ENCODE measurements at regions not wholly inside any gene's neighbourhood (a gene's known extent, or its start where the extent isn't known, plus 50 kb on each side); places are given as distances from the start of the nearest gene placed in this dataset.

- POLR2A ChIA-PET = no interaction called here
- Histone ChIP-seq H3K79me2 (ENCODE audit: insufficient read depth, low read depth, low read length) (no peaks in the 10 kb centered on the region), H3K27ac (ENCODE audit: low read depth, low read length, poor library complexity, severe bottlenecking) (no peak overlapping the region), H3K4me2 (ENCODE audit: low read length) (no peak overlapping the region), H2AFZ (ENCODE audit: low read length) (no peak overlapping the region), H4K20me1 (ENCODE audit: insufficient read depth, low read length) (no peaks in the 10 kb centered on the region), H3K4me1 (ENCODE audit: insufficient read depth, low read length, poor library complexity, severe bottlenecking) (no peaks in the 10 kb centered on the region), H3K9me3 (ENCODE audit: low read length) (no peaks in the 10 kb centered on the region), H3K4me3 (ENCODE audit: low read depth, low read length, poor library complexity, severe bottlenecking) (no peak overlapping the region), H3K9me2 (ENCODE audit: insufficient read depth, low read length) (no peaks in the 10 kb centered on the region), H3K36me3 (ENCODE audit: insufficient read depth, low read length) (no peaks in the 10 kb centered on the region)
- intact Hi-C loops (cut with micrococcal nuclease; ENCODE audit: unreplicated experiment) = no loop called here
- TF ChIP-seq CTCF (conservative IDR thresholded peaks at IDR 0.05; ENCODE audit: low read length) (no peak), EZH2phosphoT487 (IDR thresholded peaks at IDR 0.05; ENCODE audit: borderline replicate concordance, low read depth, low read length) (no peak)
- CTCF ChIA-PET (ENCODE audit: unreplicated experiment) = no interaction called here
- no peak for DNase-seq (ENCODE audit: low spot score)
- BruUV-seq (replicated peaks) = no TSS peak
These were observed 174.0 kb upstream of the TPK1 start for GRCh38 chr7:145009876-145010275.

- no TSS peak for BruUV-seq (replicated peaks)
- Histone ChIP-seq H3K27ac (ENCODE audit: low read depth, low read length, poor library complexity, severe bottlenecking) (no peak overlapping the region), H3K36me3 (ENCODE audit: insufficient read depth, low read length) (no peaks in the 10 kb centered on the region), H3K4me2 (ENCODE audit: low read length) (no peak overlapping the region), H4K20me1 (ENCODE audit: insufficient read depth, low read length) (no peaks in the 10 kb centered on the region), H2AFZ (ENCODE audit: low read length) (no peak overlapping the region), H3K9me2 (ENCODE audit: insufficient read depth, low read length) (no peaks in the 10 kb centered on the region), H3K79me2 (ENCODE audit: insufficient read depth, low read depth, low read length) (no peaks in the 10 kb centered on the region), H3K9me3 (ENCODE audit: low read length) (no peaks in the 10 kb centered on the region), H3K4me3 (ENCODE audit: low read depth, low read length, poor library complexity, severe bottlenecking) (no peak overlapping the region), H3K4me1 (ENCODE audit: insufficient read depth, low read length, poor library complexity, severe bottlenecking) (no peaks in the 10 kb centered on the region)
- CTCF ChIA-PET (ENCODE audit: unreplicated experiment) = no interaction called here
- intact Hi-C loops (cut with micrococcal nuclease; ENCODE audit: unreplicated experiment) = no loop called here
- POLR2A ChIA-PET = no interaction called here
- DNase-seq (ENCODE audit: low spot score) = no peak
- TF ChIP-seq CTCF (conservative IDR thresholded peaks at IDR 0.05; ENCODE audit: low read length) (no peak), EZH2phosphoT487 (IDR thresholded peaks at IDR 0.05; ENCODE audit: borderline replicate concordance, low read depth, low read length) (no peak)
These were observed 169.7 kb upstream of the TPK1 start for GRCh38 chr7:145005601-145006000.

GRCh38 chr7:144997512-144997911 lies 161.7 kb upstream of the TPK1 start:
- no TSS peak for BruUV-seq (replicated peaks)
- Histone ChIP-seq H3K9me3 (ENCODE audit: low read length) (no peaks in the 10 kb centered on the region), H2AFZ (ENCODE audit: low read length) (no peak overlapping the region), H4K20me1 (ENCODE audit: insufficient read depth, low read length) (no peaks in the 10 kb centered on the region), H3K79me2 (ENCODE audit: insufficient read depth, low read depth, low read length) (no peaks in the 10 kb centered on the region), H3K27ac (ENCODE audit: low read depth, low read length, poor library complexity, severe bottlenecking) (no peak overlapping the region), H3K36me3 (ENCODE audit: insufficient read depth, low read length) (no peaks in the 10 kb centered on the region), H3K4me1 (ENCODE audit: insufficient read depth, low read length, poor library complexity, severe bottlenecking) (no peaks in the 10 kb centered on the region), H3K4me2 (ENCODE audit: low read length) (no peak overlapping the region), H3K4me3 (ENCODE audit: low read depth, low read length, poor library complexity, severe bottlenecking) (no peak overlapping the region), H3K9me2 (ENCODE audit: insufficient read depth, low read length) (no peaks in the 10 kb centered on the region)
- TF ChIP-seq CTCF (conservative IDR thresholded peaks at IDR 0.05; ENCODE audit: low read length) (no peak), EZH2phosphoT487 (IDR thresholded peaks at IDR 0.05; ENCODE audit: borderline replicate concordance, low read depth, low read length) (no peak)
- DNase-seq (ENCODE audit: low spot score) = no peak
- CTCF ChIA-PET (ENCODE audit: unreplicated experiment) = no interaction called here
- intact Hi-C loops (cut with micrococcal nuclease; ENCODE audit: unreplicated experiment) = no loop called here
- POLR2A ChIA-PET = interaction anchor here (1.0 to 1.1 kb wide), 2 partner anchors 10 to 1065 kb away, joined by 3 read pairs; no protein-coding TSS in a partner anchor

All from OCI-LY7 (cell line).